Right lobe of liver (tissue), 4 donors: ENCODE measurements at regions not wholly inside any gene's neighbourhood (a gene's known extent, or its start where the extent isn't known, plus 50 kb on each side); places are given as distances from the start of the nearest gene placed in this dataset.

Experiments
- CTCF ChIP-seq, 4 donors: fragments of 200-600 bp in 3 of 4; fragments of 450-650 bp in 1 of 4; IDR thresholded peaks; one replicate each; pipeline versions ENCODE4 v1.5.1 to v1.8.0; 2016 to 2022; ENCODE audit warnings: antibody characterized with exemption in 4 of 4, mild to moderate bottlenecking in 2 of 4
- POLR2A ChIP-seq: fragments of 450-650 bp; IDR thresholded peaks from one replicate; pipeline ENCODE4 v1.6.1; 2017; ENCODE audit warnings: antibody characterized with exemption, mild to moderate bottlenecking
- donor health status: DM: no; HTN: no; CAD: no.
- donor health status: DM: no; HTN: no; CAD: no.
- donor health status: DM: no; HTN: yes; CAD: no.

GRCh38 chr6:67094431-67094946 is 1387.5 kb upstream of the EYS start:
- no peak for TF ChIP-seq CTCF (IDR thresholded peaks at IDR 0.05)
- TF ChIP-seq POLR2A: no peak
